Pancreas (tissue), 10 donors: ENCODE measurements at regions not wholly inside any gene's neighbourhood (a gene's known extent, or its start where the extent isn't known, plus 50 kb on each side); places are given as distances from the start of the nearest gene placed in this dataset.

Experiments used
- ATAC-seq, 4 donors: fragments of 200-7000 bp; cut with Tn5 transposase; one replicate each; pipeline versions ENCODE4 v1.8.0 to v1.9.1; 2020; ENCODE audit warnings: mild to moderate bottlenecking in 4 of 4, moderate library complexity in 4 of 4
- DNase-seq, 6 donors: peaks; one replicate each; pipeline ENCODE4 v3.0.0-alpha.2; 2020
- FAIRE-seq: peaks from 2 replicates; lab custom pipeline; 2012; peaks lifted over from hg19 to GRCh38; lab: Jason Lieb, UNC
- H3K27ac ChIP-seq, 4 donors: fragments of 200-600 bp; sonication (generic); 1 replicate in 3 of 4; 2 replicates in 1 of 4; pipeline versions ENCODE4 v1.5.0 to v1.8.0; 2020
- H3K27me3 ChIP-seq, 4 donors: fragments of 200-600 bp; one replicate each; pipeline ENCODE4 v1.8.0; 2021
- H3K36me3 ChIP-seq, 3 donors: fragments of 200-600 bp; sonication (generic) in 1 of 3; one replicate each; pipeline versions ENCODE4 v1.5.0 to v1.8.0; 2020 to 2021
- H3K4me1 ChIP-seq, 3 donors: fragments of 200-600 bp; one replicate each; pipeline ENCODE4 v1.8.0; 2021
- H3K4me3 ChIP-seq, 4 donors: fragments of 200-600 bp; sonication (generic) in 2 of 4; one replicate each; pipeline versions ENCODE4 v1.5.0 to v1.8.0; 2020 to 2021
- H3K9me3 ChIP-seq, 4 donors: fragments of 200-600 bp; one replicate each; pipeline ENCODE4 v1.8.0; 2021
- CTCF ChIP-seq, 4 donors: fragments of 200-600 bp; sonication (generic) in 3 of 4; IDR thresholded peaks; one replicate each; pipeline versions ENCODE4 v1.5.0 to v1.8.0; 2021; ENCODE audit warnings: antibody characterized with exemption in 4 of 4
- WGBS, 2 donors: extraction: QIAGEN DNeasy Blood & Tissue Kit; methylation state at CpG; one replicate each; pipeline ENCODE4 v1.1.7; 2013; 5-methylcytosine and 5-hydroxymethylcytosine counted together
- intact Hi-C, 3 donors: fragments of 100-400 bp; cut with DNase I; formaldehyde crosslinking; loops; one replicate each; pipeline versions ENCODE4 v1.11.1 to v1.14.2; 2022
- donor health status: healthy with polysubstance abuse.
- donor health status: DM: no; HTN: no; CAD: no; lungs with moderate emphysema.
- donor health status: DM: no; HTN: no; CAD: no.
- donor health status: control.
- donor health status: control.
- donor health status: Bipolar disorder and iron deficiency.
- donor health status: DM: yes; HTN: yes; CAD: no.
- donor health status: DM: no; HTN: no; CAD: no.
- donor health status: DM: no; HTN: no; CAD: no.
- donor health status: DM: yes; HTN: yes; CAD: no.

GRCh38 chr5:171649075-171649401, 136.6 kb upstream of the SMIM23 start:
- H3K36me3 ChIP-seq, result no peaks in the 10 kb centered on the region
- H3K4me3 ChIP-seq, result no peak overlapping the region
- no peaks in the 10 kb centered on the region for H3K9me3 ChIP-seq
- DNase-seq, result no peak
- peaks cover 0 to 4% (median 2%) of the 10 kb centered on the region in 4 donors for H3K27me3 ChIP-seq
- no peaks in the 10 kb centered on the region for H3K4me1 ChIP-seq
- no peak for FAIRE-seq
- H3K27ac ChIP-seq, result no peak overlapping the region
- no peak for ATAC-seq
- 70 to 74% methylated on average over 3 of the region's 3 CpGs for WGBS, 2 donors
- intact Hi-C loops, result no loop called here
- TF ChIP-seq CTCF (IDR thresholded peaks at IDR 0.05), result no peak

DNA sequence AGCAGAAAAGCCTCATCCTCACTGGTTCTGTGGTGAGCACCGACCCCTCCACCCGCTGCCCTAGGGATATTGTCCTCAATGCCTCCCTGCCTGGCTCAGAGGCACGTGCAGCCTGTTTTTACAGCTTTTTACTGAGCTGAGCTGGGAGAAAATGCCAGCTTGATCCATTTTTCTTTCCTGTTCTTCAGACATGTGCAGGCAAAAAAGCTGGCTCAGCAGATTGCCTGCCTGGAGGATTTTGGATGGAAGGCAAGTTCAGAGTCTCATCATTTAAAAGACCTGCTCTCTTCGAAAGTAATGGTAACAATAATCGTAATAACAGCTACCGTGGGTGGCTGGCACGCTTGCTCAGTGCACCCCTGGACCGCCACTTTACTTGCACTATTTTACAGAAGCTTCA, 135.0 kb upstream of the SMIM23 start:
- no peak overlapping the region for H3K4me3 ChIP-seq
- no peaks in the 10 kb centered on the region for H3K4me1 ChIP-seq
- intact Hi-C loops, result no loop called here
- peaks cover 0 to 4% (median 2%) of the 10 kb centered on the region in 4 donors for H3K27me3 ChIP-seq
- 67 to 78% methylated on average over 8 of the region's 8 CpGs for WGBS, 2 donors
- DNase-seq, result no peak
- no peak overlapping the region for H3K27ac ChIP-seq
- no peak for TF ChIP-seq CTCF (IDR thresholded peaks at IDR 0.05)
- no peaks in the 10 kb centered on the region for H3K36me3 ChIP-seq
- no peak for ATAC-seq
- FAIRE-seq, result no peak
- H3K9me3 ChIP-seq, result no peaks in the 10 kb centered on the region

DNA sequence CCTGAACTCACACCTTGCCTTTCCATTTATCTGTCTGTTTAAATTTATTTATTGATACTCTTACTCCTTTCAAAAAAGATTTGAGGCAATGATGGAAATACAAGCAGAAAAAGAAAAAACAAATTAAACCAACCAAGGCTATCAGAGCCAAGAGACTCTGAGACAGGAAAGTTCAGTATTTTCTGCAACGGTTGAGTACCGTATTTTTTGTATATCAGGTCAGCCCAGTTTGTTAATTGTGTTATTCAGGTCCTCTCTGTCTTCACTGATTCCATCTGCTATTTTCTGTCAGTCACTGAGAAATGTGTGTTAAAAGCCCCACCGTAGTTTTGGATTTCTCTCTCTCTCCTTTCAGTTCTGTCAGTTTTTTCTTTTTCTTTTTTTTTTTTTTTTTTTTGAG, 134.5 kb upstream of the SMIM23 start:
- intact Hi-C loops, result no loop called here
- H3K4me1 ChIP-seq, result no peaks in the 10 kb centered on the region
- WGBS, 2 donors, result 38 to 42% methylated on average over 3 of the region's 3 CpGs

GRCh38 chr5:171654881-171655280, 130.7 kb upstream of the SMIM23 start:
- H3K4me1 ChIP-seq, result no peaks in the 10 kb centered on the region
- H3K4me3 ChIP-seq, result no peak overlapping the region
- no peak for ATAC-seq
- no peak overlapping the region for H3K27ac ChIP-seq
- TF ChIP-seq CTCF (IDR thresholded peaks at IDR 0.05), result no peak
- whole genome bisulfite sequencing, 2 donors, result 62 to 82% methylated on average over 4 of the region's 4 CpGs
- peaks cover 0 to 4% (median 0%) of the 10 kb centered on the region in 4 donors for H3K27me3 ChIP-seq
- no peak for DNase-seq
- intact Hi-C loops, result no loop called here
- no peaks in the 10 kb centered on the region for H3K9me3 ChIP-seq
- no peaks in the 10 kb centered on the region for H3K36me3 ChIP-seq
- FAIRE-seq, result no peak

More for the DNA sequence above, 134.5 kb upstream of the SMIM23 start:
- Histone ChIP-seq H3K9me3 (no peaks in the 10 kb centered on the region), H3K4me3 (no peak overlapping the region), H3K36me3 (no peaks in the 10 kb centered on the region), H3K27me3 (peaks cover 0 to 4% (median 2%) of the 10 kb centered on the region in 4 donors), H3K27ac (no peak overlapping the region)
- no peak for TF ChIP-seq CTCF (IDR thresholded peaks at IDR 0.05)
- no peak for DNase-seq
- FAIRE-seq, result no peak
- no peak for ATAC-seq

DNA sequence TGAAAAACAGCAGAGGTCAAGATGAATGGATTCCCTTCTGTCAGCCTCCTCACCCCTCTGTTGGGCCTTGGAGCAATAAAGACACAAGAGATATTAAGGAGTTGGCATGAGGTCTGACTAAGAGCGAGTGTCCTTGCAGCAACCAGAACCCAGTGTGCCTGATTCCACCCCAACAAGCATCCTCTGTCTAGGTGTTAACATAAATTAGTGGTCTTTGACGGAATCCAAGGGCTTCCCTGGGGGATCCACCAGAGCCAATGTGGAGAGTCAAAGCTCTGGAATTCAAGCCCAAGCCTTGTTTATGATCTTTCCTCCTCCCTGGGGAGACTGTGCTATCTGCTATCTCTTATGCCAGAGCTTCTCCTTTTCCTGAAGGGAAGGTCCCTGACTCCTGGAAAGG, 128.1 kb upstream of the SMIM23 start:
- TF ChIP-seq CTCF (IDR thresholded peaks at IDR 0.05), result no peak
- WGBS, 2 donors, result 86 to 91% methylated on average over 2 of the region's 2 CpGs
- no peak for FAIRE-seq
- H3K36me3 ChIP-seq, result no peaks in the 10 kb centered on the region
- ATAC-seq, result no peak
- intact Hi-C loops, result no loop called here
- no peak overlapping the region for H3K4me3 ChIP-seq
- H3K4me1 ChIP-seq, result no peaks in the 10 kb centered on the region
- DNase-seq, result no peak
- H3K27me3 ChIP-seq, result peaks cover 0 to 4% (median 0%) of the 10 kb centered on the region in 4 donors
- H3K27ac ChIP-seq, result no peak overlapping the region
- H3K9me3 ChIP-seq, result no peaks in the 10 kb centered on the region
